K562 (cell line): ENCODE measurements at regions not wholly inside any gene's neighbourhood (a gene's known extent, or its start where the extent isn't known, plus 50 kb on each side); places are given as distances from the start of the nearest gene placed in this dataset.

Experiments used
- ARID4B ChIP-seq: sonication (generic); formaldehyde crosslinking; IDR thresholded peaks from 2 replicates; pipeline ENCODE4 v1.8.0; 2022; ENCODE audit warnings: mild to moderate bottlenecking, missing genetic modification reagents
- FOXO4 ChIP-seq: fragments of 450-650 bp; formaldehyde crosslinking; IDR thresholded peaks from 2 replicates; pipeline ENCODE4 v1.4.0; 2020; ENCODE audit warnings: mild to moderate bottlenecking, moderate library complexity
- L3MBTL2 ChIP-seq: fragments of 450-650 bp; IDR thresholded peaks from 2 replicates; pipeline ENCODE4 v1.6.1; 2016; ENCODE audit warnings: mild to moderate bottlenecking, moderate library complexity
- NCOA2 ChIP-seq, 2 experiments: fragments of 450-650 bp; IDR thresholded peaks; 2 replicates each; pipeline ENCODE4 v1.6.1; 2018; ENCODE audit warnings: mild to moderate bottlenecking in 2 of 2, moderate library complexity in 1 of 2; ENCODE audit not compliant: partially characterized antibody in 2 of 2
- NCOA4 ChIP-seq: fragments of 450-650 bp; IDR thresholded peaks from 2 replicates; pipeline ENCODE4 v1.6.1; 2018; ENCODE audit warnings: mild to moderate bottlenecking; ENCODE audit not compliant: partially characterized antibody
- NFIC ChIP-seq: fragments of 450-650 bp; IDR thresholded peaks from 2 replicates; pipeline ENCODE4 v1.6.1; 2017; ENCODE audit warnings: mild to moderate bottlenecking, inconsistent platforms
- POLR2A ChIP-seq: fragments of 450-650 bp; conservative IDR thresholded peaks from 2 replicates; pipeline ENCODE4 v1.6.1; 2016
- TBP ChIP-seq: optimal IDR thresholded peaks from 2 replicates; pipeline ENCODE3; 2011; ENCODE audit warnings: low read depth, low read length, improper control_type of control experiment
- USF2 ChIP-seq: sonication (generic); formaldehyde crosslinking; IDR thresholded peaks from 2 replicates; pipeline ENCODE4 v1.5.0; 2020; ENCODE audit warnings: missing genetic modification reagents
- YY1 ChIP-seq, 3 experiments: IDR thresholded peaks; 2 replicates each; pipeline ENCODE4 v1.6.1; 2011; ENCODE audit warnings: low read length in 2 of 3, mild to moderate bottlenecking in 2 of 3, moderate library complexity in 2 of 3, borderline replicate concordance in 1 of 3, control low read depth in 1 of 3, low read depth in 1 of 3; ENCODE audit not compliant: insufficient read depth in 3 of 3, insufficient replicate concordance in 2 of 3, control insufficient read depth in 1 of 3, insufficient read length in 1 of 3; ENCODE audit errors: extremely low read depth in 1 of 3
- ZNF398 ChIP-seq: fragments of 250-450 bp; sonication (Bioruptor Pico); IDR thresholded peaks from 2 replicates; pipeline ENCODE4 v1.8.0; 2021; ENCODE audit warnings: moderate library complexity, mild to moderate bottlenecking, inconsistent platforms
- TF ChIP-seq, protein P1 (sequence below), 3 experiments: IDR thresholded peaks in 2 of 3; conservative IDR thresholded peaks in 1 of 3; 2 replicates each; pipeline ENCODE4 v1.5.1; 2011 to 2012; ENCODE audit warnings: low read length in 3 of 3, mild to moderate bottlenecking in 3 of 3, control low read depth in 2 of 3, improper control_type of control experiment in 1 of 3, inconsistent platforms in 1 of 3, low read depth in 1 of 3, mixed read lengths in 1 of 3, moderate library complexity in 1 of 3; ENCODE audit not compliant: insufficient read depth in 2 of 3

DNA sequence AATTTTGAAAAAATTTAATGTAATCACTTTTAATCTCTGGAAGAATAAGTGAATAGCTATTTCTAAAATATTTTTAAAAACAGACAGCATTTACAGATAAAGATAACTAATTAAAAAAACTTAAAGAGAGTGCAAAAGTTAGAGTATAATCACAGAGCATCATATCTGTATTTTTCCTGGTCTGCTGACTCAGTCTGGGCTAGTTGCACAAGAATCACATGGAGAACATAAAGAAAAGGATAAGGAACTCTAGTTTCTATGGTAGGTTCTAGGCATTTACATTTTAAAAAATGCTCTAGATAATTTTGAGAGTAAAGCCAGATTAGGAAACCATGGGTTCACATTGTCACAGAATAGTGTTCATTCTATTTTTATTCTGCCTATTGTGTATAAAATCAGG is 347.4 kb downstream of the PSAT1 start:
- TF ChIP-seq L3MBTL2 (no peak), TBP (no peak), ZNF398 (CRISPR knock-in tag) (no peak), ARID4B (CRISPR knock-in tag) (no peak), NFIC (no peak), POLR2A (no peak), NCOA4 (no peak), USF2 (no peak), NCOA2 (IDR thresholded peaks at IDR 0.05; ENCODE audit: partially characterized antibody in 2 of 2) (no peak), YY1 (IDR thresholded peaks at IDR 0.05; ENCODE audit: borderline replicate concordance in 1 of 3, control insufficient read depth in 1 of 3, extremely low read depth in 1 of 3, insufficient read depth in 3 of 3, insufficient read length in 1 of 3, insufficient replicate concordance in 2 of 3, low read depth in 1 of 3, low read length in 2 of 3) (no peak), FOXO4 (CRISPR knock-in tag) (no peak)
- TF ChIP-seq, protein P1, sequence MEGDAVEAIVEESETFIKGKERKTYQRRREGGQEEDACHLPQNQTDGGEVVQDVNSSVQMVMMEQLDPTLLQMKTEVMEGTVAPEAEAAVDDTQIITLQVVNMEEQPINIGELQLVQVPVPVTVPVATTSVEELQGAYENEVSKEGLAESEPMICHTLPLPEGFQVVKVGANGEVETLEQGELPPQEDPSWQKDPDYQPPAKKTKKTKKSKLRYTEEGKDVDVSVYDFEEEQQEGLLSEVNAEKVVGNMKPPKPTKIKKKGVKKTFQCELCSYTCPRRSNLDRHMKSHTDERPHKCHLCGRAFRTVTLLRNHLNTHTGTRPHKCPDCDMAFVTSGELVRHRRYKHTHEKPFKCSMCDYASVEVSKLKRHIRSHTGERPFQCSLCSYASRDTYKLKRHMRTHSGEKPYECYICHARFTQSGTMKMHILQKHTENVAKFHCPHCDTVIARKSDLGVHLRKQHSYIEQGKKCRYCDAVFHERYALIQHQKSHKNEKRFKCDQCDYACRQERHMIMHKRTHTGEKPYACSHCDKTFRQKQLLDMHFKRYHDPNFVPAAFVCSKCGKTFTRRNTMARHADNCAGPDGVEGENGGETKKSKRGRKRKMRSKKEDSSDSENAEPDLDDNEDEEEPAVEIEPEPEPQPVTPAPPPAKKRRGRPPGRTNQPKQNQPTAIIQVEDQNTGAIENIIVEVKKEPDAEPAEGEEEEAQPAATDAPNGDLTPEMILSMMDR (IDR thresholded peaks at IDR 0.05 in 2 of 3, conservative IDR thresholded peaks at IDR 0.05 in 1 of 3; ENCODE audit: insufficient read depth in 2 of 3, low read depth in 1 of 3, low read length in 3 of 3) = no peak
